Right kidney (tissue), 1 donor: ENCODE measurements at regions not wholly inside any gene's neighbourhood (a gene's known extent, or its start where the extent isn't known, plus 50 kb on each side); places are given as distances from the start of the nearest gene placed in this dataset.

Experiments
- DNase-seq: peaks from one replicate; pipeline ENCODE4 v3.0.0-alpha.2; 2016

- DNase-seq: no peak
Observed at GRCh38 chr22:49638001-49638400, 189.7 kb downstream of the BRD1 start.

- no peak for DNase-seq
Observed at GRCh38 chr22:49637255-49637760, 190.4 kb downstream of the BRD1 start.

- DNase-seq: no peak
Observed at GRCh38 chr22:49636649-49637048, 191.0 kb downstream of the BRD1 start.

GRCh38 chr22:49636214-49636613, 191.5 kb downstream of the BRD1 start:
- DNase-seq: no peak

GRCh38 chr22:49634006-49634772, 193.5 kb downstream of the BRD1 start:
- DNase-seq: no peak

- no peak for DNase-seq
Observed at GRCh38 chr22:49633010-49633324, 194.7 kb downstream of the BRD1 start.

- DNase-seq: peak; percentile 92
Observed at GRCh38 chr22:49632199-49633009, 195.3 kb downstream of the BRD1 start.

GRCh38 chr22:49630448-49630946, 197.2 kb downstream of the BRD1 start:
- no peak for DNase-seq

- no peak for DNase-seq
Observed at GRCh38 chr22:49629586-49630447, 197.9 kb downstream of the BRD1 start.

- DNase-seq: no peak
Observed at GRCh38 chr22:49629261-49629570, 198.5 kb downstream of the BRD1 start.

GRCh38 chr22:49628391-49629260, 199.0 kb downstream of the BRD1 start:
- peak; percentile 29 for DNase-seq

GRCh38 chr22:49627217-49628181, 200.2 kb downstream of the BRD1 start:
- no peak for DNase-seq

GRCh38 chr22:49626361-49627216, 201.1 kb downstream of the BRD1 start:
- DNase-seq: no peak

- no peak for DNase-seq
Observed at GRCh38 chr22:49624421-49625177, 203.1 kb downstream of the BRD1 start.

GRCh38 chr22:49623715-49624114, 204.0 kb downstream of the BRD1 start:
- no peak for DNase-seq

- no peak for DNase-seq
Observed at GRCh38 chr22:49623176-49623575, 204.5 kb downstream of the BRD1 start.

GRCh38 chr22:49622241-49623105, 205.2 kb downstream of the BRD1 start:
- no peak for DNase-seq
